ENCODE measurements at regions not wholly inside any gene's neighbourhood (a gene's known extent, or its start where the extent isn't known, plus 50 kb on each side); places are given as distances from the start of the nearest gene placed in this dataset.
"Not testable (repeated sequence)": the region's sequence is repeated elsewhere in the genome, so short reads cannot be mapped to it uniquely, and the experiment has no call there.

DNA sequence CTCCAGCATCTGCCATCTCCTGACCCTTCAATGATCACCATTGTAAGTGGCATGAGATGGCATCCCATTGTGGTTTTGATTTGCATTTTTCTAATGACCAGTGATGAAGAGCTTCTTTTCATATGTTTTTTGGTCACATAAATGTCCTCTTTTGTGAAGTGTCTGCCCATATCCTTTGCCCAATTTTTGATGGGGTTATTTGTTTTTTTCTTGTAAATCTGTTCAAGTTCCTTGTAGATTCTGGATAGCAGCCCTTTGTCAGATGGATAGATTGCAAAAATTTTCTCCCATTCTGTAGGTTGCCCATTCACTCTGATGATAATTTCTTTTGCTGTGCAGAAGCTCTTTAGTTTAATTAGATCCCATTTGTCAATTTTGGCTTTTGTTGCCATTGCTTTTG is 547.3 kb downstream of the TMTC2 start:
- not testable (repeated sequence) for DNase-seq (ENCODE audit: low spot score)

GRCh38 chr12:83226960-83227359 is 540.3 kb downstream of the TMTC2 start:
- DNase-seq (ENCODE audit: low spot score), result not testable (repeated sequence)

GRCh38 chr12:83225806-83226205 is 539.1 kb downstream of the TMTC2 start:
- DNase-seq (ENCODE audit: low spot score), result no peak

- DNase-seq (ENCODE audit: low spot score), result no peak
Observed at GRCh38 chr12:83224012-83224411, 537.3 kb downstream of the TMTC2 start.

- DNase-seq (ENCODE audit: low spot score), result no peak
Observed at GRCh38 chr12:83220774-83221173, 534.1 kb downstream of the TMTC2 start.

DNA sequence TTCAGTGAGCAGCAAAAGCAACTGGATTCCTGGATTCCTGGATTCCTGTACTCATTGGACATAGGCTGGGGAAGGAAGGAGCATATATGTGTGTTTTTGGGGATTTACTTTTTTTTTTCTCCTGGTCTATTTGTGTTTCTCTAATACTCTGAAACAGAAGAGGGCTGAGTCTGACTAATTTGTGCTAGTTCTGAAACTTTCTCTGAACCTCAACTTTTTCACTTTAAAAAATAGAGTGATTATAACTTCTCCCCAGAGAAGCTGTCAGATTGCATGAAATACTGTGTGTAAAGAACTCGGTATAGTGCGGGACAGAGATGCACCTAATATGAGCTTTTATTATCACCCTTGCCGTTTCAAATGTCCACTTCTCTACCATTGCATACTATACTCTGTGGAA is 529.5 kb downstream of the TMTC2 start:
- DNase-seq (ENCODE audit: low spot score), result no peak

GRCh38 chr12:83214185-83214584 is 527.5 kb downstream of the TMTC2 start:
- DNase-seq (ENCODE audit: low spot score), result no peak

DNA sequence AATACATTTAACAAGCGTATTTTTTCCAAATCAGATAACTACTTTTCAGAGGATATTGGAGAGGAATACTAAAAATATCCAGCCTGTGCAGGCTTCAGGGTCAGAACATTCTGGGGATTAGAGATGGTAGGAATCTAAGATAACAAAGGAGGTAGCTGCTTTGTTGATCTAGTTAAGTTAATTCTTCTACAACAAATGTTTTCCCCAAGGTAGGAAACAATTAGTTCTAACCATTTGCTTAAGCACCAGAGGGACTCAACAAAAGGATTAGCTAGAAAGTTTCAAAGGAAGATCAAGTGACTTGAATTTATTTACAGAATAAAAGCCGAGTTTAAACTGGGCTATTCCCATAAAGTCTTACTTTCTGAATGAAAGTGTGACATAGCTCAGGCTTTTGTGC is 524.2 kb downstream of the TMTC2 start:
- DNase-seq (ENCODE audit: low spot score), result no peak

DNA sequence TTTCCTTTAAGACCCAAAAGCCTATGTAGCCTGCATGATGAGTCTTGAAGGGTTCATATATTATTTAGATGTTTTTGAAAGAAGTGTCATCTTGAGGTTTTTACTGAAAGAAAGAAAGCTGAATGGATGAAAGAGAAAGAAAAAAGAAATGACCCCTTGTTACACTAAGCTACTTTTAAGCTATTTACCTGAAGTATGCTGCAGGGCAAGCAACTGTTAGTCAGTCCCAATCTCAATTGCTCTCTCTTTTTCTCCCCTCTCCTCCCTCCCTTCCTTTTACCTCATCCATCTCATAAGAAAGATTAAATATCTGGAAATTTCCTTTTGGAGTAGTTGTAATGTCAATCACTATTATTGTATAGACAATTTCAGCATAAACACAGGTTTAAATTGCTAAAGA is 512.4 kb downstream of the TMTC2 start:
- DNase-seq (ENCODE audit: low spot score), result no peak

DNA sequence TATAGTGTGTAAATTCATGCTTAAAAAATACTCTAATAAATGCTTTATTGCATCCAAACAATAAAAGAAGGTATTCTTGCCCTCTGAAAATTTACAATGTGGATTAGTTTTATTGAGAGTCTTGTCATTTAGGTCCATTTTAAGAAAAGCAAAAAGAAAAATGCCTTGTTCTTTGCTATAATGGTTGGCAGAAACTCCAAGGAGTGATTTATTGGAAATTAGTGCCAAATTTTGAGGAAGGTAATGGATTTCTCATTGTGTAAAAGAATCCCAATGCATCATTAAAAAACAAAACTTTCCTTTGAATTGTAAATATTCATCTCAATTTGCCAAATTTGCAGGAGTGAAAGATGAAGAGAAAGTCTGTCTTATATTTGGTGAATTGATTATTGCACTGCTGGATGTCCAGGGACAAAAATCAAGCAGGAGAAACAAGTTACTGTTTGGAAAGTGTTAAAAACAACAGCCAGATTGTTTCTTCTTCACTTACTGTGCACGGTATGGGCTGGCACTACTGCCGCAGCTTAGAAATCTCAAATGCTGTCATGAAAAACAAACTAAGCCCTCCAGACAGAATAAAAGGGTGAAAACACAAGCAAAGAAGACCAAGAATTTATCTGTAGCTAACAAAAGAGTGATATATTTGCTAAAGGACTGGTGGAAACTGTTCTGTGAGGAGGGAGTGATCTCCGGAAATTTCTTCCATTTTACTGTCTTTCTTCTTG is 511.7 kb downstream of the TMTC2 start:
- no peak for DNase-seq (ENCODE audit: low spot score)

GRCh38 chr12:83197483-83197914 is 510.8 kb downstream of the TMTC2 start:
- DNase-seq (ENCODE audit: low spot score), result no peak

GRCh38 chr12:83196694-83197350 is 510.1 kb downstream of the TMTC2 start:
- no peak for DNase-seq (ENCODE audit: low spot score)

DNA sequence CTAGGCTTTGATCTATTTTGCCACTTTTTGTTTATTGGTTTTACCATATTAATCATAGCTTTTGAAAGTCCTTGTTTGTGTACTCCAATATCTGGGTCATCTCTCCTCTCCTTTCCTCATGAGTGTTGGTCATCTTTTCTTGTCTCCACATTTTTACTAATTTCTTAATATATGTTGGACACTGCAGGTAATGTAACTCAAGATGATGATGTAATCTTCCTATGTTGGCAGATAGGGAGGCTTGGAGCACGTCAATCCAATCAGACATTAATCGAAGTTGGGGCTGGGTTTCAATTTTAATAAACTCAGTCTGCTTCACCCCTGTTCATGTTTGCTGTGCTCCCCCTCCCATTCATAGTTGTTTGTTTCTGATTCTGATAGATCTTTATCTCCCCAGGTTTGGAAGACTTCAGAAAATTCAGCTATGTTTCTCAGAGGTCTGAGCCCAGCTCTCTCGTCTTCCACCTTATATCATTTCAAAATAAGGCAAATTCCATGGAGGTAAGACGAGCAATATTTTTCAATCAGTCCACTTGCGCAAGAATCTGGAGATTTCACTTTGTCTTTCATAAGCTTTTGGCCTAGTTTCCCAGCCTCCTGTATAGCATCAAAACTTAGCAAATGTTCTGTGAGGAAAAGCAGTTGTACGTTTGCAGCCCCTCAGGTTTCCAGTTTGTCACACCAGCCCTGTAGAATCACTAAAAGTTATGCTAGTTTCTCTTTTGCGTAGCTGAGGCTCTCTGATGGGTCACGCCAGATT is 504.1 kb downstream of the TMTC2 start:
- DNase-seq (ENCODE audit: low spot score), result no peak

GRCh38 chr12:83186419-83186818 is 499.7 kb downstream of the TMTC2 start:
- DNase-seq (ENCODE audit: low spot score), result no peak

DNA sequence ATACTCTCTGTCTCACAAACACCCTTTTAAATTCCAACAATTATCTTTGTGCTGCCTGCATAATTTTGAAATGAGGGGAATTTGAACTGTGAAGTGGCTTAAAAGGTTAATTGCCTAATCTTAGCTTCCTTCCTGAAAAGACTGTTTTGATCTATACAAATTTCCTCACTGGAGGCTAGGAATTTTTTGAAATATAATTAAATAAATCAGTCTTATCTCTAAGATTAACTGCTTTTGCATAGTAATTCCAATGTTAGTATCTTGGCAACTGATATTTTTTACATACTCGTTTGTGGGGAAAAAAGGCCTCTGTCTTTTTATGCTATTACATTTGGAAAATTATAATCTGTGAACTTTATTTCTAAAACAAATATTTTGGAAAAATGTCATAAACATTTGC is 498.5 kb downstream of the TMTC2 start:
- no peak for DNase-seq (ENCODE audit: low spot score)
